RWPE2 (cell line): ENCODE measurements at regions not wholly inside any gene's neighbourhood (a gene's known extent, or its start where the extent isn't known, plus 50 kb on each side); places are given as distances from the start of the nearest gene placed in this dataset.

Source experiments
- ATAC-seq: fragments of 200-7000 bp; cut with Tn5 transposase; 3 replicates; pipeline ENCODE4 v1.9.1; 2021; ENCODE audit warnings: low read depth
- DNase-seq: peaks from one replicate; pipeline ENCODE4 v3.0.0-alpha.2; 2020; ENCODE audit warnings: low spot score
- H3K27ac ChIP-seq: fragments of 450-650 bp; 2 replicates; pipeline ENCODE4 v1.5.1; 2017; ENCODE audit warnings: mild to moderate bottlenecking; ENCODE audit not compliant: poor library complexity, severe bottlenecking
- H3K27me3 ChIP-seq: fragments of 250-450 bp; sonication (Bioruptor Pico); 2 replicates; pipeline ENCODE4 v1.5.1; 2021; ENCODE audit warnings: mild to moderate bottlenecking, moderate library complexity; ENCODE audit not compliant: insufficient read depth, poor library complexity, severe bottlenecking
- H3K36me3 ChIP-seq: fragments of 250-450 bp; sonication (Bioruptor Pico); 2 replicates; pipeline ENCODE4 v1.5.1; 2020; ENCODE audit warnings: low read depth, mild to moderate bottlenecking, moderate library complexity
- H3K4me1 ChIP-seq: fragments of 250-450 bp; sonication (Bioruptor Pico); 2 replicates; pipeline ENCODE4 v1.5.1; 2021; ENCODE audit warnings: mild to moderate bottlenecking, moderate library complexity; ENCODE audit not compliant: insufficient read depth, poor library complexity, severe bottlenecking
- H3K4me3 ChIP-seq: fragments of 250-450 bp; sonication (Bioruptor Pico); 2 replicates; pipeline ENCODE4 v1.5.1; 2021; ENCODE audit warnings: mild to moderate bottlenecking, moderate library complexity; ENCODE audit not compliant: severe bottlenecking
- H3K9me3 ChIP-seq: fragments of 250-450 bp; sonication (Bioruptor Pico); 2 replicates; pipeline ENCODE4 v1.5.1; 2021; ENCODE audit warnings: mild to moderate bottlenecking, moderate library complexity; ENCODE audit not compliant: severe bottlenecking
- TF ChIP-seq, protein P1 (sequence below): fragments of 450-650 bp; IDR thresholded peaks from one replicate; pipeline ENCODE4 v1.5.1; 2017; ENCODE audit warnings: mild to moderate bottlenecking, moderate library complexity; ENCODE audit not compliant: poor library complexity, severe bottlenecking

DNA sequence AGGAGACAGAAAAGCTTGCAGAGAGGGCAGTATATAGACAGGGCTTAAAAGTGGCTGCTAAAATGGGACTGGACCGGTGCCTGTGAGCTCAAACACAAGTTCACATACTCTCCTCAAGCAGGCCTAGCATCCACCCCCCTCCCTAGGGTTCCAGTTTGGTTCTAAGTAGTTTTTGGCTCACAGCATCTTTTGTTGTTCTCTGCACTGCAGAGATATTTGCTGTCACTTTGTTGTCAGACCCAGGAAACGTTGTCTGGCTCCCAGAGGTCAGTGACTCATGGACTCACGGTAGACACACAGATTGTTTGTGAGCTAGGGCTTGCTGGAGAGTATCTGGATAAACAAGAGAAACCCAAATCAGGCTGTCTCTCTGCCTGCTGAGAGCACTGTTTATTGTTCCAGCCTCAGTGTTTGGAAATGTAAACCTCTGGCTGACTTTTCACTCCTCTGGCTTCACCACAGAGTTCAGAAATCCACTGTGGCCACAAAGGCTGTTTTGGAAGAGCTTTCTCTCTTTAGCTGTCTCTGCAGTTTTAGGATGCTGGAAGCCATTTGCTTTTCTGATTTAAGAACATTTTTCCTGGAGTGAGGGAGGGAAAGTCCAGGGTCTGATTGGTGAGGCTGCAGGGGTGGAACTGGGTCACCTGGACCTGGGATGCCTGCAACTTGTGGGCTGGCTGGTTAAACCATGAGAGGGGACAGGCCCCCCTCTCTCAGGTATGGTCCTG, 303.7 kb upstream of the PLET1 start:
- Histone ChIP-seq H3K36me3 (no peaks in the 10 kb centered on the region), H3K27me3 (no peaks in the 10 kb centered on the region), H3K4me1 (no peaks in the 10 kb centered on the region), H3K27ac (no peak overlapping the region), H3K4me3 (no peak overlapping the region), H3K9me3 (no peaks in the 10 kb centered on the region)
- DNase-seq, result no peak
- TF ChIP-seq, protein P1, sequence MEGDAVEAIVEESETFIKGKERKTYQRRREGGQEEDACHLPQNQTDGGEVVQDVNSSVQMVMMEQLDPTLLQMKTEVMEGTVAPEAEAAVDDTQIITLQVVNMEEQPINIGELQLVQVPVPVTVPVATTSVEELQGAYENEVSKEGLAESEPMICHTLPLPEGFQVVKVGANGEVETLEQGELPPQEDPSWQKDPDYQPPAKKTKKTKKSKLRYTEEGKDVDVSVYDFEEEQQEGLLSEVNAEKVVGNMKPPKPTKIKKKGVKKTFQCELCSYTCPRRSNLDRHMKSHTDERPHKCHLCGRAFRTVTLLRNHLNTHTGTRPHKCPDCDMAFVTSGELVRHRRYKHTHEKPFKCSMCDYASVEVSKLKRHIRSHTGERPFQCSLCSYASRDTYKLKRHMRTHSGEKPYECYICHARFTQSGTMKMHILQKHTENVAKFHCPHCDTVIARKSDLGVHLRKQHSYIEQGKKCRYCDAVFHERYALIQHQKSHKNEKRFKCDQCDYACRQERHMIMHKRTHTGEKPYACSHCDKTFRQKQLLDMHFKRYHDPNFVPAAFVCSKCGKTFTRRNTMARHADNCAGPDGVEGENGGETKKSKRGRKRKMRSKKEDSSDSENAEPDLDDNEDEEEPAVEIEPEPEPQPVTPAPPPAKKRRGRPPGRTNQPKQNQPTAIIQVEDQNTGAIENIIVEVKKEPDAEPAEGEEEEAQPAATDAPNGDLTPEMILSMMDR, result no peak
- no peak for ATAC-seq

DNA sequence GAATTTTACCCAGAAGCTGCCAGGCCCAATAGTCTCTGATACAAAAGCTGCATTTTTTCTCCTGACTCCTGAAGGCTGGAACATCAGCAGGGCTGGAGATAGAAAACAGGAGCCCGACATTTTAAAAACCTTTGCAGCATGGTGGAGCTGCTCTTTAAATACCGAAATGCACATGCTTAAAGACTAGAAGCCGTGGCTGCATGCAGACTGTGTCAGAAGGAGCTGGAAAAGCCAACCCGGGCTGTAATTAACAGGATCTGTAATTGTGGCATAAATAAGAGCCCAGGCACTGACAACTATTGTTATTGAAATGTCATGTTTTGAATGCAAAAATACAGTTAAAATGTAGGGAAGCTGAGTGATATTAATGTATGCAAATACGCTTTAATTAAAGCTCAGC, 304.9 kb upstream of the PLET1 start:
- Histone ChIP-seq H3K36me3 (no peaks in the 10 kb centered on the region), H3K9me3 (no peaks in the 10 kb centered on the region), H3K27ac (no peak overlapping the region), H3K27me3 (no peaks in the 10 kb centered on the region), H3K4me3 (no peak overlapping the region), H3K4me1 (no peaks in the 10 kb centered on the region)
- ATAC-seq, result no peak
- DNase-seq, result no peak
- TF ChIP-seq, protein P1, result no peak

DNA sequence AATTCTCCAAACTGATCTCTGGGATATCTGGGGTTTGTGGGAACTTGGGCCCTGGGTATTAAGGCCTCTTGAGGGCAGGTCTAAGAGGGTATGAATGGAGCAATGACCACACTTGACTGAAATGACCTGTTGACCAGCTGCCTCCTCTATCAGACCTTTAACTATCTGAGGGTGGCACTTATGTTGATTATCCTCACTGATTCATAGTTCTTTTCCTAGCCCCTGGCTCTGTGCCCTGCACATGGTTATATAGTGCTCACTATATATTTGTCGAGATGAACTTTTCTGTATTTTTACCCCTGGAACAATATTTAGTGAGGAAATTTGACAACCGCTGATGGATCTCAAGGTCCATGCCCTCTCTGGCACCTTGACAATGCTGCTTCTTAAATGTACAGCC, 305.5 kb upstream of the PLET1 start:
- H3K4me3 ChIP-seq, result no peak overlapping the region
- TF ChIP-seq, protein P1, result no peak
- DNase-seq, result no peak
- H3K27me3 ChIP-seq, result no peaks in the 10 kb centered on the region
- no peaks in the 10 kb centered on the region for H3K9me3 ChIP-seq
- H3K36me3 ChIP-seq, result no peaks in the 10 kb centered on the region
- no peak for ATAC-seq
- H3K27ac ChIP-seq, result no peak overlapping the region
- H3K4me1 ChIP-seq, result no peaks in the 10 kb centered on the region

DNA sequence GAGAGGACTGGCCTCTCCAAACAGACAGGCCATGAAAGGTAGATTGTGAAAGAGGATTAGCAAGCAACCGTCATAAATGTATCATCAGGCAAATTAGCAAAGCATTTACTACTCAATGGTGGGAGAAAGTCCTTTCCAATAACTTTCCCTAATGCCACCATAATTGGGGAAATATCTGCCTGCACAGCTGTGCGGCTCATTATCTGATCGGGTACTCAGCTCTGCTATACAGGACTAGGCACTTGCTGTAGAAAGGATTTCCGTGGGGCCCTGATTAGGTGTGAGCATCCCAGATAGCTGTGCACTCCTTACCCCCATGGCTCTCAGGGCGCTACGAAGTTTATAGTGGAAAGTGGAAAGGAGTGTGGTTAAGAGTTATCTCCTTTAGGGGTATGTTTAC, 309.7 kb upstream of the PLET1 start:
- Histone ChIP-seq H3K4me1 (no peaks in the 10 kb centered on the region), H3K27ac (no peak overlapping the region), H3K4me3 (no peak overlapping the region), H3K9me3 (no peaks in the 10 kb centered on the region), H3K36me3 (no peaks in the 10 kb centered on the region), H3K27me3 (no peaks in the 10 kb centered on the region)
- ATAC-seq (no peak), DNase-seq (no peak)
- TF ChIP-seq, protein P1, result no peak

DNA sequence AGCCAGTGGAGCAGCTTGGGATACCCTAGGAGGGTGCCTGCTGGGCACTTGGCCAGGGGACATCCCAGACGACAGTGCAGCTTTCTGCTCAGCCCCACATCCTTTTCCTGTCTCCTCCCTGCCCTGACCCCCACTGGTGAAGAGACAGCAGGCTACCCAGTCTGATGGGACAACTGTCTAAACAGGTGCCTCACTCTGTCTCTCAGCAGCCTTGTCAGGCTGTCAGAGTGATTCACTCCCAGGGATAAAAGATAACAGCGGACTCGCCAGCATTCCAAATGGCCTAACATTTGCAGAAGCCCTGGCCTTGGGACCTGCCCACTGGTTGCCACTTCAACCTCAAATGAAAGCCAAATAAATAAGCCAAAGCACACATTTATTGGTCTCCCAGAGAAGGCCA, 318.6 kb upstream of the PLET1 start:
- no peaks in the 10 kb centered on the region for H3K36me3 ChIP-seq
- no peaks in the 10 kb centered on the region for H3K4me1 ChIP-seq
- DNase-seq, result no peak
- no peak for ATAC-seq
- H3K27me3 ChIP-seq, result no peaks in the 10 kb centered on the region
- H3K9me3 ChIP-seq, result no peaks in the 10 kb centered on the region
- TF ChIP-seq, protein P1, result no peak
- no peak overlapping the region for H3K4me3 ChIP-seq
- no peak overlapping the region for H3K27ac ChIP-seq
